Epithelial cell of esophagus (primary cell): ENCODE measurements at regions not wholly inside any gene's neighbourhood (a gene's known extent, or its start where the extent isn't known, plus 50 kb on each side); places are given as distances from the start of the nearest gene placed in this dataset.
"Not testable (repeated sequence)": the region's sequence is repeated elsewhere in the genome, so short reads cannot be mapped to it uniquely, and the experiment has no call there.

Source experiments
- DNase-seq: peaks from one replicate; pipeline ENCODE4 v3.0.0; 2010; ENCODE audit warnings: low read depth
- H3K4me3 ChIP-seq: 2 replicates; pipeline ENCODE4 v1.5.1; 2011; ENCODE audit warnings: mild to moderate bottlenecking, low read length, control low read depth
- CTCF ChIP-seq: IDR thresholded peaks from 2 replicates; pipeline ENCODE4 v1.5.1; 2011; ENCODE audit warnings: low read depth, mild to moderate bottlenecking, low read length, control low read depth, inconsistent platforms; ENCODE audit not compliant: insufficient read depth; ENCODE audit errors: missing control alignments

- no peak overlapping the region for H3K4me3 ChIP-seq
- DNase-seq, result peak; percentile 33
- TF ChIP-seq CTCF, result no peak
Measured at GRCh38 chr21:38999161-38999560, 184.1 kb downstream of the PSMG1 start.

- DNase-seq, H3K4me3 ChIP-seq: not testable (repeated sequence)
Measured at GRCh38 chr21:38998281-38998680, 185.0 kb downstream of the PSMG1 start.

GRCh38 chr21:38997843-38998175 lies 185.4 kb downstream of the PSMG1 start:
- not testable (repeated sequence) for DNase-seq, H3K4me3 ChIP-seq

GRCh38 chr21:38997051-38997842 lies 186.0 kb downstream of the PSMG1 start:
- no peak overlapping the region for H3K4me3 ChIP-seq
- no peak for DNase-seq
- TF ChIP-seq CTCF, result no peak

GRCh38 chr21:38996355-38996754 lies 186.9 kb downstream of the PSMG1 start:
- no peak for DNase-seq
- no peak overlapping the region for H3K4me3 ChIP-seq
- no peak for TF ChIP-seq CTCF

- no peak overlapping the region for H3K4me3 ChIP-seq
- no peak for TF ChIP-seq CTCF
- no peak for DNase-seq
Measured at GRCh38 chr21:38995731-38996130, 187.5 kb downstream of the PSMG1 start.

GRCh38 chr21:38995071-38995669 lies 188.1 kb downstream of the PSMG1 start:
- TF ChIP-seq CTCF, result no peak
- no peak for DNase-seq
- H3K4me3 ChIP-seq, result no peak overlapping the region

GRCh38 chr21:38994042-38994441 lies 188.3 kb downstream of the ETS2 start:
- TF ChIP-seq CTCF, result no peak
- DNase-seq, result no peak
- no peak overlapping the region for H3K4me3 ChIP-seq
